Hematopoietic multipotent progenitor cell treated with erythropoietin and hydrocortisone succinate and interleukin-3 and kit ligand, for 15 days (in vitro differentiated cells): ENCODE measurements at regions not wholly inside any gene's neighbourhood (a gene's known extent, or its start where the extent isn't known, plus 50 kb on each side); places are given as distances from the start of the nearest gene placed in this dataset.

Experiments used
- DNase-seq: peaks from one replicate; pipeline ENCODE4 v3.0.0-alpha.2; 2015; ENCODE audit warnings: low spot score

GRCh38 chr2:176613323-176613987, 344.2 kb downstream of the MTX2 start:
- DNase-seq, result no peak

- DNase-seq, result no peak
Observed at GRCh38 chr2:176614049-176614448, 344.8 kb downstream of the MTX2 start.

GRCh38 chr2:176614930-176615329, 345.7 kb downstream of the MTX2 start:
- no peak for DNase-seq

- no peak for DNase-seq
Observed at GRCh38 chr2:176619504-176619903, 350.3 kb downstream of the MTX2 start.

DNA sequence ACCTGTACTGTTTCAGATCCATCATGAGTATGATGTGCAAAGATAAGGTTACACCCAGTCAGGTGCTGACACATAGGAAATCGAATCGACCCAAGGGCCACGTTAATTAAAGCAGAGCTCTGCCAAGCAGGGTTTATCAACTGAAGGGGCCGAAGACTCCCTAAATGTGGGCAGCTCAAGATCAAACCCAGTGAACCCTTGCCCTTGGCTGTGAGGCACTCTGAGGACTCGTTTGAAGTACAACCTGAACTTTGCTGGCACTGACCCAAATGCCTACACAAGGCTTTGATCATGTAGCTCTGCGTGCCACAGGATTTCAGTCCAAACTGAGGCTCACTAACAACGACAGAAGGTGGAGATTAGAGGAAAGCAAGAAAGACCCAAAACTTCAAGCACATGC, 352.1 kb downstream of the MTX2 start:
- no peak for DNase-seq

DNA sequence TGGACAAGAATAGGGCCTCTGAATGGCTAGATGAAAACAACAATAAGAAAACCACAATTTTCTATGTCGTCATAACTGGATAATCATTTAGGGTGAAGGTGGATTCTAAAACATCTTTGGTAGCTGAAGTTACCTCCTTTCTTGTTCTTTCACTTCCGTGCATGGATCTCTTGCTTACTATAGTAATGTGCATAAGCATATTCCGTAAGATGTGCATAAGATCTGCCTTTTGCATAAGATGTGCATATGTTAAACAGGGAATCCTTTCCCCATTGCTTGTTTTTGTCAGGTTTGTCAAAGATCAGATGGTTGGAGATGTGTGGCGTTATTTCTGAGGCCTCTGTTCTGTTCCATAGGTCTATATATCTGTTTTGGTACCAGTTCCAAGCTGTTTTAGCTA, 353.6 kb downstream of the MTX2 start:
- DNase-seq, result no peak

GRCh38 chr2:176626796-176627195, 357.6 kb downstream of the MTX2 start:
- DNase-seq, result no peak

DNA sequence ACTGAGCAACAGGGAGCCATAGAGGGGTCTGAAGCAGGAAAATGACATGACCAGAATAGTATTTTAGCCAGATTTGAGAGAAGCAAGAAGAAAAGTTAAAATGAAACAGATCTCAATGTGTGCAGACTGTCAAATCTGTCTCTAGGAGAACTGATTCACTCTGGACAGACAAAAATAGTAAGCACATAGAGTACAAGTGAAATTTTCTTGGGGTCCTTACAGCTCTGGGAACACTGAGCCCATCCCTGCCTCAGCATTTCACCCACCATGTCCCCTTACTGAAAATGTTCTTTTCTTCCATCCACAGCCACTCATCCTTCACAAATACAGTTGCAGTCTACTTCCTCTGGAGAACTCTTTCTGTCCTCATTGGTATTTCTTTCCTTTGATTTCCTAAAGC, 359.2 kb downstream of the MTX2 start:
- no peak for DNase-seq

DNA sequence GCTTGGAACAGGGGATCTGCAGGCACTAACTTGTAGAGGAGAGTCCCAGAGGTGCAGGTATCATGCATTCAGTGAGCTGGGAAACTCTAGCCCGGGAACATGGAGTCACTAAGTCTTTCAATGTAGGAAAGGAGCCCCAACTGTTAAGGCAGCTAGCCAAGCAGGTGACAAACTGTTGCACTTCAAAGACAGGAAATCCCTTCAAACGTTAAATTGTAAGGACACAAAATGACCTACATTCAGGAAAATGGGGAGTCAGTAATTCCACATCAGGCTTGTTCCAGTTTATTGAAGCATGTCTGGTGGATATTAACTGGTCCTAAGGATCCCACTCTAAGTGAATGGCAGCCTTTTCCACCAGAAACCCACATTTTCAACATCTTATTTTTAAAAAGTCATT, 364.5 kb downstream of the MTX2 start:
- no peak for DNase-seq

GRCh38 chr2:176636401-176636800, 367.2 kb downstream of the MTX2 start:
- no peak for DNase-seq

- no peak for DNase-seq
Observed at GRCh38 chr2:176637142-176637485, 367.9 kb downstream of the MTX2 start.

- no peak for DNase-seq
Observed at GRCh38 chr2:176637486-176638166, 368.4 kb downstream of the MTX2 start.

GRCh38 chr2:176638167-176639015, 369.1 kb downstream of the MTX2 start:
- no peak for DNase-seq

- DNase-seq, result no peak
Observed at GRCh38 chr2:176639016-176639343, 369.7 kb downstream of the MTX2 start.

GRCh38 chr2:176639671-176640070, 370.4 kb downstream of the MTX2 start:
- DNase-seq, result no peak

- no peak for DNase-seq
Observed at GRCh38 chr2:176641436-176641835, 372.2 kb downstream of the MTX2 start.

DNA sequence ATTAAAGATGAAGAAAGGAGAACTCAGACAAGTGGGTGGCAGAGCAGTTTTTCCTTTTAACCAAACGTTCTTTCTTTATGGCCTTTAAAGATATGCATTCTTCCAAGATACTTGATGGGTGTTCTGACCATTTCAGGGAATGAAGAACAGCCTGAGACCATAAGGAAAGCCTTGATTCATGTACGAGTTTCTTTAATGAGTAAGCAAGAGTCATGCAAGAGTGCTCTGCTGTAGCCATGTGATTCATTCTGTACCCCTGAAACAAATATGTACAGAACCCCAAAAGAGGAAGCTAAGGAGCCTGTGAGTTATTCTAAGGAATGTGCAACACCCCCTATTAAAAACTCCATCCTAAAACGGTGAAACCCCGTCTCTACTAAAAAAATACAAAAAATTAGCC, 372.8 kb downstream of the MTX2 start:
- DNase-seq, result no peak

- no peak for DNase-seq
Observed at GRCh38 chr2:176643646-176644045, 374.4 kb downstream of the MTX2 start.

- DNase-seq, result no peak
Observed at GRCh38 chr2:176645494-176645893, 376.3 kb downstream of the MTX2 start.

GRCh38 chr2:176646033-176646615, 376.9 kb downstream of the MTX2 start:
- DNase-seq, result no peak

DNA sequence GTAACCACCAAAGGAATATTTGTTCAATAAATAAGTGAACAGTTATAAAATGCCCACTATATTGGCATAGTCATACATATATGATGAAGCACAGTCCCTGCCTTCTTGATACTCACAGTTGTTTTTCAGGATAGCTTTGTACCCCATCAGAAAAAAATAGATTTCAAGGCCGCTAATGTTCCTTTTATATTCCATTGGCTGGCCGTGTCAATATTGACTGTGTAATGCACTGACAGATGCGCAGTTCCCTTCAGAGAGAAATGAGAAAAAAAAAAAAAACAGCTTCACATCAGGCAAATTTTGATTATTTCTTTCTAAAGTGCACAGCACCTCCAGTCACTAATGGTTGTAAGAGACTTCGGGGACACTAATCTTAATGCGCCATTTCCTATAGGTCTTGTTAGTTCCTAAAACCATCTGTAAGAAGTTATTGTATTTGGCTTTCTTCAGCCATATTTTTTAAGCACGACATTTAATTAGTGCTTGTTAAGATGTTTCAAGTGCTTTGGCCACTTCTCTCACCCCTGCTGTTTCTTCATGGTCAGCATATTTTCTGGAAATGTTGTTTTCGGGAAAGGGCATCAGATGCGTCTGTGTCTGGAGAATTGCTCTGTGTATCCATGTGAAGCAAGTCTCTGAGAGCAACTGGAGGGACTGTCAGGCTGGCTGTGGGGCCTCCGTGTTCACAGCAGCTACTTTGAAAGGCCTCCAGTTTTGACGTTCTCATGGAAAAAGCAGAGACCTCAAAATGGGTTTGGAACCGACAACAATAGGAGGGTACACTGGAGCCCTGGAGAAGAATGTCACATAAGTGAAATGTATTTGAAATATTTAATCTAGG, 378.3 kb downstream of the MTX2 start:
- no peak for DNase-seq

- DNase-seq, result no peak
Observed at GRCh38 chr2:176648700-176649297, 379.6 kb downstream of the MTX2 start.
